GM06990 (cell line): ENCODE measurements at regions not wholly inside any gene's neighbourhood (a gene's known extent, or its start where the extent isn't known, plus 50 kb on each side); places are given as distances from the start of the nearest gene placed in this dataset.
"Not testable (repeated sequence)": the region's sequence is repeated elsewhere in the genome, so short reads cannot be mapped to it uniquely, and the experiment has no call there.

ENCODE experiments used
- DNase-seq: peaks from one replicate; pipeline ENCODE4 v3.0.0-alpha.2; 2011; ENCODE audit not compliant: insufficient read length; ENCODE audit errors: extremely low read depth
- H3K27me3 ChIP-seq: replicated peaks from 2 replicates; pipeline ENCODE4 v1.6.0; 2011; ENCODE audit warnings: low read length; ENCODE audit not compliant: control insufficient read depth, insufficient read depth
- H3K36me3 ChIP-seq: 2 replicates; pipeline ENCODE4 v1.5.1; 2011; ENCODE audit warnings: low read length; ENCODE audit not compliant: control insufficient read depth, insufficient read depth
- H3K4me3 ChIP-seq: replicated peaks from 2 replicates; pipeline ENCODE4 v1.5.1; 2011; ENCODE audit warnings: low read depth, mild to moderate bottlenecking, control low read depth, low read length
- CTCF ChIP-seq: IDR thresholded peaks from 2 replicates; pipeline ENCODE4 v1.5.1; 2011; ENCODE audit warnings: low read length, control low read depth, mild to moderate bottlenecking, inconsistent platforms; ENCODE audit not compliant: insufficient read depth, poor library complexity, severe bottlenecking

GRCh38 chr14:56059054-56059453 lies 59.2 kb upstream of the PELI2 start:
- Histone ChIP-seq H3K4me3 (no peak overlapping the region), H3K27me3 (no peaks in the 10 kb centered on the region; the same call in none of the 2 replicates), H3K36me3 (no peaks in the 10 kb centered on the region)
- no peak for TF ChIP-seq CTCF
- DNase-seq = no peak

GRCh38 chr14:56061051-56061450 lies 57.2 kb upstream of the PELI2 start:
- no peaks in the 10 kb centered on the region for H3K36me3 ChIP-seq
- DNase-seq = no peak
- H3K4me3 ChIP-seq = no peak overlapping the region
- H3K27me3 ChIP-seq = no peaks in the 10 kb centered on the region; the same call in none of the 2 replicates
- TF ChIP-seq CTCF = no peak

- H3K36me3 ChIP-seq = no peaks in the 10 kb centered on the region
- H3K4me3 ChIP-seq = no peak overlapping the region
- DNase-seq = no peak
- H3K27me3 ChIP-seq = no peaks in the 10 kb centered on the region; the same call in 1 of the 2 replicates
- TF ChIP-seq CTCF = no peak
Measured at GRCh38 chr14:56063131-56063530, 55.1 kb upstream of the PELI2 start.

GRCh38 chr14:56064513-56064912 lies 53.7 kb upstream of the PELI2 start:
- no peaks in the 10 kb centered on the region for H3K27me3 ChIP-seq
- TF ChIP-seq CTCF = no peak
- no peak for DNase-seq
- H3K36me3 ChIP-seq = no peaks in the 10 kb centered on the region
- no peak overlapping the region for H3K4me3 ChIP-seq

GRCh38 chr14:56065199-56065598 lies 53.0 kb upstream of the PELI2 start:
- H3K4me3 ChIP-seq, DNase-seq, H3K27me3 ChIP-seq, H3K36me3 ChIP-seq: not testable (repeated sequence)

- Histone ChIP-seq H3K27me3 (no peaks in the 10 kb centered on the region), H3K4me3 (no peak overlapping the region), H3K36me3 (no peaks in the 10 kb centered on the region)
- no peak for DNase-seq
- TF ChIP-seq CTCF = no peak
Measured at GRCh38 chr14:56065621-56066290, 52.5 kb upstream of the PELI2 start.
